ENCODE measurements at regions not wholly inside any gene's neighbourhood (a gene's known extent, or its start where the extent isn't known, plus 50 kb on each side); places are given as distances from the start of the nearest gene placed in this dataset.

DNA sequence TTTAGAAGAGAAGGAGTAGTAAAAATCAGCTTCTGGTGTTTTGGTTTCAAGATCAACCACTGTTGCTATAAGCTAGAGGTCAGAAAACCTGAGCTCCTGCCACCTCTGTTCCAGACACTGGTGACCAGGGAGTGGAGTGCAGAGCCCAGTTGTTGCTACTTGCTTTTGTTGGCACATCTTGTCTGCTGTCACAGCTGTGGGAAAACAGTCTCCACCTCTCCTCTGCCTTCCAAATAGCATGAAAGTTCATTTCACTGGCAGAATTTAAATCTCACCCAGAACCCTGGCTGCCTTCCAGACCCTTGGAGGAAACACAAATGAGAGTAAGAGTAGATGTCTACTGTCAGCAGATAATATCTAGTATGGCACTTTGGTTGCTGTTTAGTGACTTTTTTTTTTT is 297.5 kb upstream of the KLF3 start:
- H3K4me1 ChIP-seq (ENCODE audit: control insufficient read depth, insufficient read depth, low read length) = no peaks in the 10 kb centered on the region
- TF ChIP-seq, protein P1, sequence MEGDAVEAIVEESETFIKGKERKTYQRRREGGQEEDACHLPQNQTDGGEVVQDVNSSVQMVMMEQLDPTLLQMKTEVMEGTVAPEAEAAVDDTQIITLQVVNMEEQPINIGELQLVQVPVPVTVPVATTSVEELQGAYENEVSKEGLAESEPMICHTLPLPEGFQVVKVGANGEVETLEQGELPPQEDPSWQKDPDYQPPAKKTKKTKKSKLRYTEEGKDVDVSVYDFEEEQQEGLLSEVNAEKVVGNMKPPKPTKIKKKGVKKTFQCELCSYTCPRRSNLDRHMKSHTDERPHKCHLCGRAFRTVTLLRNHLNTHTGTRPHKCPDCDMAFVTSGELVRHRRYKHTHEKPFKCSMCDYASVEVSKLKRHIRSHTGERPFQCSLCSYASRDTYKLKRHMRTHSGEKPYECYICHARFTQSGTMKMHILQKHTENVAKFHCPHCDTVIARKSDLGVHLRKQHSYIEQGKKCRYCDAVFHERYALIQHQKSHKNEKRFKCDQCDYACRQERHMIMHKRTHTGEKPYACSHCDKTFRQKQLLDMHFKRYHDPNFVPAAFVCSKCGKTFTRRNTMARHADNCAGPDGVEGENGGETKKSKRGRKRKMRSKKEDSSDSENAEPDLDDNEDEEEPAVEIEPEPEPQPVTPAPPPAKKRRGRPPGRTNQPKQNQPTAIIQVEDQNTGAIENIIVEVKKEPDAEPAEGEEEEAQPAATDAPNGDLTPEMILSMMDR (conservative IDR thresholded peaks at IDR 0.05) = no peak
- H3K27ac Mint-ChIP-seq = no peak overlapping the region
- no peak for DNase-seq
- no peaks in the 10 kb centered on the region for H3K27me3 ChIP-seq (ENCODE audit: control insufficient read depth, insufficient read depth, low read length, poor library complexity, severe bottlenecking)
- no peak overlapping the region for H3K4me3 Mint-ChIP-seq
- H3K9ac ChIP-seq (ENCODE audit: extremely low read depth, low read length, poor library complexity, severe bottlenecking) = no peak overlapping the region
- no peaks in the 10 kb centered on the region for H3K36me3 Mint-ChIP-seq (ENCODE audit: low read depth)
- no peak overlapping the region for H3K27ac ChIP-seq (ENCODE audit: low read depth, low read length)
- H3K4me1 Mint-ChIP-seq = no peaks in the 10 kb centered on the region
- no peaks in the 10 kb centered on the region for H3K9me3 Mint-ChIP-seq
- H3K36me3 ChIP-seq (ENCODE audit: control insufficient read depth, insufficient read depth, low read length) = no peaks in the 10 kb centered on the region
- no peaks in the 10 kb centered on the region for H3K9me3 ChIP-seq (ENCODE audit: control insufficient read depth, low read length)
- H3K4me3 ChIP-seq (ENCODE audit: low read length) = no peak overlapping the region
- no peaks in the 10 kb centered on the region for H3K27me3 Mint-ChIP-seq (ENCODE audit: insufficient read depth)

DNA sequence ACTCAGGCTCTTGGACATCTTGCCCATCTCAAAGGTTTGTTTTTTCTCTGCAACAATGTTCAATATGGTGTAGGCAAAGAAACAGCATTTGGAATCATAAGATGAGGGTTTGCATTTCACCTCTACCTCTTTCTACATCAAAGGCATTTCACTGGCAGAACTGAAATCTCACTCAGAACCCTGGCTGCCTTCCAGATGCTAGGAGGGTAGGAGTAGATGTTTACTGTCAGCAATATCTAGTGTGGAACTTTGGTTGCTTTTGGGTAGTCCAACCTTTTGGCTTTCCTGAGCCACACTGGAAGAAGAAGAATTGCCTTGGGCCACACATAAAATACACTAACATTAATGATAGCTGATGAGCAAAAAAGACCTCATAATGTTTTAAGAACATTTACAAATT is 297.0 kb upstream of the KLF3 start:
- Histone ChIP-seq H3K4me3 (ENCODE audit: low read length) (no peak overlapping the region), H3K36me3 (ENCODE audit: control insufficient read depth, insufficient read depth, low read length) (no peaks in the 10 kb centered on the region), H3K9ac (ENCODE audit: extremely low read depth, low read length, poor library complexity, severe bottlenecking) (no peak overlapping the region), H3K27me3 (ENCODE audit: control insufficient read depth, insufficient read depth, low read length, poor library complexity, severe bottlenecking) (no peaks in the 10 kb centered on the region), H3K9me3 (ENCODE audit: control insufficient read depth, low read length) (no peaks in the 10 kb centered on the region), H3K27ac (ENCODE audit: low read depth, low read length) (no peak overlapping the region), H3K4me1 (ENCODE audit: control insufficient read depth, insufficient read depth, low read length) (no peaks in the 10 kb centered on the region)
- Mint-ChIP-seq H3K9me3 (no peaks in the 10 kb centered on the region), H3K4me1 (no peaks in the 10 kb centered on the region), H3K27me3 (ENCODE audit: insufficient read depth) (no peaks in the 10 kb centered on the region), H3K4me3 (no peak overlapping the region), H3K36me3 (ENCODE audit: low read depth) (no peaks in the 10 kb centered on the region), H3K27ac (no peak overlapping the region)
- TF ChIP-seq, protein P1 (conservative IDR thresholded peaks at IDR 0.05) = no peak
- DNase-seq = no peak

DNA sequence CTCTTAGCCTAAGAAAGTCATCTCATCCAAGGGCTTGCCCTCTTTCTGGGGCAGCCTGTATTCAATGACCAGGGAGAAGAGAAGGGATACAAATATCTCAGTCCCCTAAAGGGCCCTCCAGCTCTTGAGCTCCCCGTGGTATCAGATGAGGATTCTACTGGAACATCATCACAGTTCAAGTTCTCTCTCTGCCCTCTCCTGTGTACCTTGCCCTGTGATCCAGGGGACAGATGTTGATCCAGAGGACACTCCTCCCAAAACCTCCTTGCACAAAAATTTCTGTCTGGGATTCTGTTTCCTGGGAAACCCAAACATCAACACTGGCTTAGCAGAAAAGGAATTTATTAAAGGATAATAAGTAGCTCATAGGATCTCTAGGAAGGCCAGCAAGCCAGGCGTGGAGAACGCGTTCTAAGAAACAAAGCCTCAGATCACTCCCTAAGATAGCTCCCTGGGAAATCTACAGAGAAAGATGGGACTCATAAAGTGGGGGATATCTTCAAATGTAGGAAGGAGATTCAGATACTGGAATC is 296.3 kb upstream of the KLF3 start:
- Mint-ChIP-seq H3K36me3 (ENCODE audit: low read depth) (no peaks in the 10 kb centered on the region), H3K27me3 (ENCODE audit: insufficient read depth) (no peaks in the 10 kb centered on the region), H3K27ac (no peak overlapping the region), H3K4me1 (no peaks in the 10 kb centered on the region), H3K4me3 (no peak overlapping the region), H3K9me3 (no peaks in the 10 kb centered on the region)
- WGBS, 2 experiments (ENCODE audit: insufficient coverage in 1 of 2, insufficient read length in 1 of 2) = 80 to 98% methylated on average over 1 to 4 of the region's 4 CpGs
- no peak overlapping the region for H3K27ac ChIP-seq (ENCODE audit: low read depth, low read length)
- no peak overlapping the region for H3K9ac ChIP-seq (ENCODE audit: extremely low read depth, low read length, poor library complexity, severe bottlenecking)
- no peaks in the 10 kb centered on the region for H3K9me3 ChIP-seq (ENCODE audit: control insufficient read depth, low read length)
- H3K27me3 ChIP-seq (ENCODE audit: control insufficient read depth, insufficient read depth, low read length, poor library complexity, severe bottlenecking) = no peaks in the 10 kb centered on the region
- H3K36me3 ChIP-seq (ENCODE audit: control insufficient read depth, insufficient read depth, low read length) = no peaks in the 10 kb centered on the region
- H3K4me3 ChIP-seq (ENCODE audit: low read length) = no peak overlapping the region
- TF ChIP-seq, protein P1 (conservative IDR thresholded peaks at IDR 0.05) = no peak
- no peak for DNase-seq
- H3K4me1 ChIP-seq (ENCODE audit: control insufficient read depth, insufficient read depth, low read length) = no peaks in the 10 kb centered on the region

All from endodermal cell (in vitro differentiated cells).